K562 (cell line): ENCODE measurements at regions not wholly inside any gene's neighbourhood (a gene's known extent, or its start where the extent isn't known, plus 50 kb on each side); places are given as distances from the start of the nearest gene placed in this dataset.

Experiments
- ATAC-seq: fragments of 200-7000 bp; cut with Tn5 transposase; 3 replicates; pipeline ENCODE4 v1.9.1; 2020; ENCODE audit warnings: moderate library complexity
- BruUV-seq: library from RNA; stranded (reverse); fragments of 400-500 nt; replicated peaks from 2 replicates; lab custom pipeline; 2021; lab: Mats Ljungman, UMichigan
- CTCF ChIA-PET: fragments of 300-600 bp; formaldehyde crosslinking; extraction: SDS; loops from one replicate; lab custom pipeline; 2021; ENCODE audit warnings: low intra/inter-chr PET ratio; lab: Yijun Ruan, JAX
- POLR2A ChIA-PET: fragments of 300-600, 350-650 bp; sonication (Branson Sonifier 250); formaldehyde crosslinking; extraction: SDS; loops from one replicate; lab custom pipeline; 2021; ENCODE audit warnings: antibody characterized with exemption, inconsistent platforms; lab: Yijun Ruan, JAX
- DNase-seq, 4 experiments: peaks; one replicate each; pipeline versions ENCODE4 v3.0.0 to v3.0.0-alpha.2; 2011 to 2018; ENCODE audit warnings: low spot score in 3 of 4, mixed read lengths in 3 of 4; ENCODE audit errors: extremely low read depth in 1 of 4
- FAIRE-seq: peaks from 2 replicates; lab custom pipeline; 2011; peaks lifted over from hg19 to GRCh38; lab: Jason Lieb, UNC
- H2AFZ ChIP-seq: 2 replicates; pipeline ENCODE4 v1.6.0; 2011; ENCODE audit warnings: low read depth, low read length, control low read depth, inconsistent platforms
- H3K27ac ChIP-seq: fragments of 200-600 bp; 3 replicates; pipeline ENCODE4 v1.8.0; 2011; ENCODE audit warnings: low read depth, mild to moderate bottlenecking, control low read depth, inconsistent platforms, low read length, moderate library complexity, mixed read lengths; ENCODE audit errors: extremely low read depth
- H3K27me3 ChIP-seq, 2 experiments: fragments of 300-600 bp in 1 of 2; 2 replicates in 1 of 2; 3 replicates in 1 of 2; pipeline versions ENCODE4 v1.6.0 to v1.8.0; 2011; ENCODE audit warnings: inconsistent platforms in 2 of 2, low read length in 2 of 2, mild to moderate bottlenecking in 1 of 2, mixed read lengths in 1 of 2, moderate library complexity in 1 of 2; ENCODE audit not compliant: control insufficient read depth in 2 of 2, insufficient read depth in 2 of 2
- H3K36me3 ChIP-seq: fragments of 300-600 bp; 3 replicates; pipeline ENCODE4 v1.8.0; 2011; ENCODE audit warnings: mild to moderate bottlenecking, low read length, inconsistent platforms; ENCODE audit not compliant: control insufficient read depth, insufficient read depth
- H3K4me1 ChIP-seq, 2 experiments: fragments of 200-600 bp in 1 of 2; replicated peaks in 1 of 2; 2 replicates in 1 of 2; 3 replicates in 1 of 2; pipeline versions ENCODE4 v1.5.1 to v1.8.0; 2011; ENCODE audit warnings: inconsistent platforms in 2 of 2, low read length in 2 of 2, mild to moderate bottlenecking in 1 of 2, mixed read lengths in 1 of 2, moderate library complexity in 1 of 2; ENCODE audit not compliant: control insufficient read depth in 2 of 2, insufficient read depth in 2 of 2
- H3K4me2 ChIP-seq: 2 replicates; pipeline ENCODE4 v1.6.1; 2011; ENCODE audit warnings: low read length, control low read depth, inconsistent platforms, mixed read lengths; ENCODE audit not compliant: insufficient read depth
- H3K4me3 ChIP-seq: fragments of 200-600 bp; sonication (generic), shearing (Covaris generic); 2 replicates; pipeline ENCODE4 v1.5.1; 2016; ENCODE audit warnings: control low read depth, inconsistent platforms
- H3K79me2 ChIP-seq: fragments of 200-600 bp; 3 replicates; pipeline ENCODE4 v1.8.0; 2011; ENCODE audit warnings: low read length, inconsistent platforms; ENCODE audit not compliant: control insufficient read depth, insufficient read depth
- H3K9ac ChIP-seq, 2 experiments: 2 replicates each; pipeline versions ENCODE4 v1.6.0 to v1.6.1; 2011; ENCODE audit warnings: low read depth in 2 of 2, low read length in 2 of 2, control low read depth in 1 of 2, inconsistent platforms in 1 of 2, mild to moderate bottlenecking in 1 of 2, mixed read lengths in 1 of 2; ENCODE audit not compliant: insufficient read depth in 1 of 2
- H3K9me1 ChIP-seq: one replicate; pipeline ENCODE4 v1.6.0; 2011; ENCODE audit warnings: inconsistent platforms, mild to moderate bottlenecking, low read length, moderate library complexity; ENCODE audit not compliant: control insufficient read depth, insufficient read depth
- H3K9me3 ChIP-seq: replicated peaks from 2 replicates; pipeline ENCODE4 v1.5.1; 2011; ENCODE audit warnings: low read depth, low read length, inconsistent platforms; ENCODE audit not compliant: control insufficient read depth, insufficient read depth
- H4K20me1 ChIP-seq: replicated peaks from 2 replicates; pipeline ENCODE4 v1.6.1; 2011; ENCODE audit warnings: low read length, inconsistent platforms, mixed read lengths; ENCODE audit not compliant: control insufficient read depth, insufficient read depth
- BACH1 ChIP-seq: fragments of 200-800 bp; sonication (Bioruptor generic); IDR thresholded peaks from 2 replicates; pipeline ENCODE4 v1.6.1; 2016; ENCODE audit warnings: missing genetic modification characterization, missing compliant biosample characterization
- CBX5 ChIP-seq: IDR thresholded peaks from 2 replicates; pipeline ENCODE4 v1.6.1; 2014; ENCODE audit warnings: low read depth, borderline replicate concordance
- HCFC1 ChIP-seq: IDR thresholded peaks from 2 replicates; pipeline ENCODE4 v1.6.1; 2012; ENCODE audit warnings: low read depth, low read length, improper control_type of control experiment
- POLR2G ChIP-seq: fragments of 200-400 bp; formaldehyde crosslinking; IDR thresholded peaks from 2 replicates; pipeline ENCODE4 v1.6.1; 2017; ENCODE audit warnings: low read depth, mild to moderate bottlenecking, antibody characterized with exemption, low read length, moderate library complexity
- SUPT5H ChIP-seq: fragments of 450-650 bp; IDR thresholded peaks from 2 replicates; pipeline ENCODE4 v1.6.1; 2016
- TCF7 ChIP-seq: sonication (generic); IDR thresholded peaks from 2 replicates; pipeline ENCODE4 v1.6.1; 2016; ENCODE audit warnings: antibody characterized with exemption, borderline replicate concordance
- ZNF12 ChIP-seq: sonication (generic); formaldehyde crosslinking; IDR thresholded peaks from 2 replicates; pipeline ENCODE4 v1.4.0; 2020; ENCODE audit warnings: mild to moderate bottlenecking, missing genetic modification reagents
- ZNF707 ChIP-seq: fragments of 250-450 bp; sonication (Bioruptor Pico); conservative IDR thresholded peaks from 2 replicates; pipeline ENCODE4 v1.8.0; 2022; ENCODE audit warnings: inconsistent platforms, mild to moderate bottlenecking, moderate library complexity
- ZNF717 ChIP-seq: fragments of 250-450 bp; sonication (Bioruptor Pico); IDR thresholded peaks from 2 replicates; pipeline ENCODE4 v1.5.0; 2021
- WGBS: fragments of 100-300 bp; shearing (Covaris generic); methylation state at CpG from one replicate; pipeline ENCODE4 v1.1.6; 2016; ENCODE audit warnings: low coverage, mixed read lengths; ENCODE audit not compliant: insufficient coverage; ENCODE audit errors: missing lambda C conversion rate; 5-methylcytosine and 5-hydroxymethylcytosine counted together
- in situ Hi-C: fragments of 300-500 bp; cut with MboI; formaldehyde crosslinking; loops from 4 replicates; pipeline ENCODE4 v1.15.0; 2018; ENCODE audit warnings: inconsistent platforms, mixed read lengths
- intact Hi-C: fragments of 100-400 bp; cut with micrococcal nuclease; formaldehyde crosslinking; loops from 2 replicates; pipeline ENCODE4 v1.14.2; 2022
- TF ChIP-seq, protein P1 (sequence below): fragments of 450-650 bp; IDR thresholded peaks from 2 replicates; pipeline ENCODE4 v1.6.1; 2016; ENCODE audit warnings: low read depth, mild to moderate bottlenecking, moderate library complexity

DNA sequence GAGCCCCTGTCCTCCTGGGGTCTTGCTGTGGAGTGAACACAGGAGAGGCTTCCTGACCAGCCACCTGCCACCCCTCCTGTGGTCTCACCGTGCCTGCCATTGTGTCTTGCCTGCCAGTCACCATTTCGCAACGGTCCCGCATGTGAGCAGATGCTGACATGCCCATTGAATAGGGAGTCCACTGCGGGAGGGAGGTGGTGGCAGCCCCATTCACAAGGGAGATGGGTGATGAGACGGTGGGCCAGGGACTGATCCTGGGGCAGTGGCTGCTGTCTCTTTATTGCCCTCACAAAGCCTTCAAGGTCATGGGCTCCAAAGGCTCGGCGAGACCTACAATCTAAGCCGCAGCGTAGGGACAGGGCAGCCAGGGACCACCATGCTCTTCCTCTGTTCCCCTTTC, 76.0 kb upstream of the NPTX2 start:
- Histone ChIP-seq H3K9me1 (no peaks in the 10 kb centered on the region), H3K4me1 (no peaks in the 10 kb centered on the region), H3K4me2 (no peak overlapping the region), H3K79me2 (no peaks in the 10 kb centered on the region), H2AFZ (no peak overlapping the region), H3K36me3 (no peaks in the 10 kb centered on the region), H3K27me3 (peaks cover 16 to 39% of the 10 kb centered on the region in 2 experiments; a peak in 4 of 5 replicates), H3K27ac (no peak overlapping the region), H4K20me1 (peaks cover 10% of the 10 kb centered on the region; the same call in 1 of the 2 replicates), H3K4me3 (no peak overlapping the region), H3K9me3 (no peaks in the 10 kb centered on the region), H3K9ac (peak overlapping the region in 1 of 2 experiments; percentile 30; a peak in 1 of 4 replicates)
- in situ Hi-C loops (no loop called here), intact Hi-C loops (no loop called here)
- DNase-seq, result no peak
- no TSS peak for BruUV-seq
- no peak for ATAC-seq
- TF ChIP-seq HCFC1, result no peak
- no peak for TF ChIP-seq TCF7
- TF ChIP-seq POLR2G, result no peak
- TF ChIP-seq ZNF717 (CRISPR knock-in tag), result no peak
- TF ChIP-seq SUPT5H, result no peak
- no peak for TF ChIP-seq ZNF707 (CRISPR knock-in tag)
- TF ChIP-seq, protein P1, sequence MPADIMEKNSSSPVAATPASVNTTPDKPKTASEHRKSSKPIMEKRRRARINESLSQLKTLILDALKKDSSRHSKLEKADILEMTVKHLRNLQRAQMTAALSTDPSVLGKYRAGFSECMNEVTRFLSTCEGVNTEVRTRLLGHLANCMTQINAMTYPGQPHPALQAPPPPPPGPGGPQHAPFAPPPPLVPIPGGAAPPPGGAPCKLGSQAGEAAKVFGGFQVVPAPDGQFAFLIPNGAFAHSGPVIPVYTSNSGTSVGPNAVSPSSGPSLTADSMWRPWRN, result no peak
- TF ChIP-seq CBX5, result no peak
- TF ChIP-seq BACH1 (tag), result no peak
- no peak for TF ChIP-seq ZNF12 (CRISPR knock-in tag)
- POLR2A ChIA-PET, result no interaction called here
- CTCF ChIA-PET, result no interaction called here
- FAIRE-seq, result no peak
- WGBS, result 0% methylated on average over 10 of the region's 10 CpGs
